ENCODE measurements at regions not wholly inside any gene's neighbourhood (a gene's known extent, or its start where the extent isn't known, plus 50 kb on each side); places are given as distances from the start of the nearest gene placed in this dataset.

DNA sequence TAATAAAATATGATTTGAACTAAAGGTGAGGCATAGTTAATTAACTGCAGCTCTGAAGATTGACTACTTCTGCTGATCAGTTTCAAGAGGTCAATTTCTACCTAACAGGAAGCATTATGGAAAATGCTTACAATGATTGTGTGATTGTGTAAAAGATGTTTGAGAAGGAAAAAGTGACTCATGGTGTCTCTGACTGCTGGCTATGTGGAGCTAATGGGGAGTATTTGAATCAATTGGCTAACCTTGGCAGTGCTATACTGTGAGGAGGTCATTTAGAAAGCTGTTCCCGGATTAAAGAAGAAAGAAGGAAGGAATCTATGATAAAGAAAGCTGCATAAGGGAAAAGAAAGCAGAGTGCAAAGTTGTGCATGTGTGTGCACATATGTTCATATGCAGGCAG is 376.5 kb downstream of the ADGRL2 start:
- TF ChIP-seq, protein P1, sequence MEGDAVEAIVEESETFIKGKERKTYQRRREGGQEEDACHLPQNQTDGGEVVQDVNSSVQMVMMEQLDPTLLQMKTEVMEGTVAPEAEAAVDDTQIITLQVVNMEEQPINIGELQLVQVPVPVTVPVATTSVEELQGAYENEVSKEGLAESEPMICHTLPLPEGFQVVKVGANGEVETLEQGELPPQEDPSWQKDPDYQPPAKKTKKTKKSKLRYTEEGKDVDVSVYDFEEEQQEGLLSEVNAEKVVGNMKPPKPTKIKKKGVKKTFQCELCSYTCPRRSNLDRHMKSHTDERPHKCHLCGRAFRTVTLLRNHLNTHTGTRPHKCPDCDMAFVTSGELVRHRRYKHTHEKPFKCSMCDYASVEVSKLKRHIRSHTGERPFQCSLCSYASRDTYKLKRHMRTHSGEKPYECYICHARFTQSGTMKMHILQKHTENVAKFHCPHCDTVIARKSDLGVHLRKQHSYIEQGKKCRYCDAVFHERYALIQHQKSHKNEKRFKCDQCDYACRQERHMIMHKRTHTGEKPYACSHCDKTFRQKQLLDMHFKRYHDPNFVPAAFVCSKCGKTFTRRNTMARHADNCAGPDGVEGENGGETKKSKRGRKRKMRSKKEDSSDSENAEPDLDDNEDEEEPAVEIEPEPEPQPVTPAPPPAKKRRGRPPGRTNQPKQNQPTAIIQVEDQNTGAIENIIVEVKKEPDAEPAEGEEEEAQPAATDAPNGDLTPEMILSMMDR (IDR thresholded peaks at IDR 0.05) = no peak
- TF ChIP-seq EP300 (IDR thresholded peaks at IDR 0.05) (no peak), POLR2A (IDR thresholded peaks at IDR 0.05) (no peak)
